ENCODE measurements at regions not wholly inside any gene's neighbourhood (a gene's known extent, or its start where the extent isn't known, plus 50 kb on each side); places are given as distances from the start of the nearest gene placed in this dataset.
"Not testable (repeated sequence)": the region's sequence is repeated elsewhere in the genome, so short reads cannot be mapped to it uniquely, and the experiment has no call there.

DNA sequence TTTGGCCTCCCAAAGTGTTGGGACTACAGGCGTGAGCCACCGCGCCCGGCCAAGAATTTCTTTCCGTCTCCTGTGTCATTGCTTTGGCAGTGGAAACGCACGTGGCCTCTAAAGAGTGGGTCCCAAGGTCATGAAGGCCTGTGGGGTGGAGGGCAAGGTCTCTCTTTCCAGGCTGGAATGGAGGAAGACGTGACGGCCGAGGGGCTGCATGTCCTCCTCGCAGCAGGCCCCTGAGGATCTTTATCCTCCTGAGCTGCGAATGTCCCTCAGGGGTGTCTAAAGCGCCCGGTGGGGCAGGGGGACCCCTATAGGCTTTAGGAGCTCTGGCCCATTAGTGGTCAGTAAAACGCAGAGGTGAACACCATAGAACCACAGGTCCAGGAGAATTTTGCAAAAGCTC, 118.5 kb downstream of the CCDC74A start:
- TF ChIP-seq, protein P1, sequence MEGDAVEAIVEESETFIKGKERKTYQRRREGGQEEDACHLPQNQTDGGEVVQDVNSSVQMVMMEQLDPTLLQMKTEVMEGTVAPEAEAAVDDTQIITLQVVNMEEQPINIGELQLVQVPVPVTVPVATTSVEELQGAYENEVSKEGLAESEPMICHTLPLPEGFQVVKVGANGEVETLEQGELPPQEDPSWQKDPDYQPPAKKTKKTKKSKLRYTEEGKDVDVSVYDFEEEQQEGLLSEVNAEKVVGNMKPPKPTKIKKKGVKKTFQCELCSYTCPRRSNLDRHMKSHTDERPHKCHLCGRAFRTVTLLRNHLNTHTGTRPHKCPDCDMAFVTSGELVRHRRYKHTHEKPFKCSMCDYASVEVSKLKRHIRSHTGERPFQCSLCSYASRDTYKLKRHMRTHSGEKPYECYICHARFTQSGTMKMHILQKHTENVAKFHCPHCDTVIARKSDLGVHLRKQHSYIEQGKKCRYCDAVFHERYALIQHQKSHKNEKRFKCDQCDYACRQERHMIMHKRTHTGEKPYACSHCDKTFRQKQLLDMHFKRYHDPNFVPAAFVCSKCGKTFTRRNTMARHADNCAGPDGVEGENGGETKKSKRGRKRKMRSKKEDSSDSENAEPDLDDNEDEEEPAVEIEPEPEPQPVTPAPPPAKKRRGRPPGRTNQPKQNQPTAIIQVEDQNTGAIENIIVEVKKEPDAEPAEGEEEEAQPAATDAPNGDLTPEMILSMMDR (IDR thresholded peaks at IDR 0.05; ENCODE audit: low read depth, low read length), result not testable (repeated sequence)
- not testable (repeated sequence) for TF ChIP-seq EZH2phosphoT487 (IDR thresholded peaks at IDR 0.05; ENCODE audit: low read depth)

All from OCI-LY3 (cell line).